ENCODE measurements at regions not wholly inside any gene's neighbourhood (a gene's known extent, or its start where the extent isn't known, plus 50 kb on each side); places are given as distances from the start of the nearest gene placed in this dataset.

- no peak for DNase-seq
- ATAC-seq, result peak; percentile 19 to 55 (median 26)
- TF ChIP-seq POLR2A (IDR thresholded peaks at IDR 0.05) (no peak), CTCF (IDR thresholded peaks at IDR 0.05) (no peak)
- no peaks in the 10 kb centered on the region for H3K4me1 ChIP-seq
- H3K9me3 ChIP-seq, result no peaks in the 10 kb centered on the region
- H3K27me3 ChIP-seq, result no peaks in the 10 kb centered on the region
- H3K27ac ChIP-seq, result no peak overlapping the region
- intact Hi-C loops (cut with DNase I), result no loop called here
- no peak overlapping the region for H3K4me3 ChIP-seq
- H3K36me3 ChIP-seq, result no peaks in the 10 kb centered on the region
- 63% methylated on average over 4 of the region's 5 CpGs for WGBS (ENCODE audit: insufficient coverage, low coverage, low lambda C conversion rate, missing lambda C conversion rate)
Observed at GRCh38 chr9:38137342-38137741, 68.3 kb upstream of the SHB start.

- ATAC-seq, result no peak
- Histone ChIP-seq H3K36me3 (no peaks in the 10 kb centered on the region), H3K4me3 (no peak overlapping the region), H3K9me3 (no peaks in the 10 kb centered on the region), H3K27me3 (no peaks in the 10 kb centered on the region), H3K4me1 (no peaks in the 10 kb centered on the region), H3K27ac (no peak overlapping the region)
- no peak for DNase-seq
- 71% methylated on average over 1 of the region's 2 CpGs for WGBS (ENCODE audit: insufficient coverage, low coverage, low lambda C conversion rate, missing lambda C conversion rate)
- TF ChIP-seq POLR2A (IDR thresholded peaks at IDR 0.05), result no peak
- no peak for TF ChIP-seq CTCF (IDR thresholded peaks at IDR 0.05)
- intact Hi-C loops (cut with DNase I), result no loop called here
Observed at GRCh38 chr9:38136386-38136785, 67.4 kb upstream of the SHB start.

- no peak overlapping the region for H3K27ac ChIP-seq
- intact Hi-C loops (cut with DNase I), result no loop called here
- 93% methylated on average over 5 of the region's 6 CpGs for WGBS (ENCODE audit: insufficient coverage, low coverage, low lambda C conversion rate, missing lambda C conversion rate)
Observed at GRCh38 chr9:38134611-38135237, 65.7 kb upstream of the SHB start.

GRCh38 chr9:38133595-38133994 lies 64.6 kb upstream of the SHB start:
- no peak for ATAC-seq
- Histone ChIP-seq H3K4me1 (no peaks in the 10 kb centered on the region), H3K27ac (no peak overlapping the region), H3K9me3 (no peaks in the 10 kb centered on the region), H3K27me3 (no peaks in the 10 kb centered on the region), H3K4me3 (no peak overlapping the region), H3K36me3 (no peaks in the 10 kb centered on the region)
- intact Hi-C loops (cut with DNase I), result no loop called here
- peak in 1 of 4 donors; percentile 3 for TF ChIP-seq CTCF (IDR thresholded peaks at IDR 0.05)
- TF ChIP-seq POLR2A (IDR thresholded peaks at IDR 0.05), result no peak
- DNase-seq, result no peak

More at GRCh38 chr9:38134611-38135237, 65.7 kb upstream of the SHB start:
- ATAC-seq (no peak), DNase-seq (no peak)
- Histone ChIP-seq H3K4me3 (no peak overlapping the region), H3K9me3 (no peaks in the 10 kb centered on the region), H3K4me1 (no peaks in the 10 kb centered on the region), H3K36me3 (no peaks in the 10 kb centered on the region), H3K27me3 (no peaks in the 10 kb centered on the region)
- TF ChIP-seq CTCF (IDR thresholded peaks at IDR 0.05) (no peak), POLR2A (IDR thresholded peaks at IDR 0.05) (no peak)

GRCh38 chr9:38132956-38133355 lies 63.9 kb upstream of the SHB start:
- TF ChIP-seq CTCF (IDR thresholded peaks at IDR 0.05) (no peak), POLR2A (IDR thresholded peaks at IDR 0.05) (no peak)
- H3K27me3 ChIP-seq, result no peaks in the 10 kb centered on the region
- no peaks in the 10 kb centered on the region for H3K9me3 ChIP-seq
- no peaks in the 10 kb centered on the region for H3K36me3 ChIP-seq
- ATAC-seq, result no peak
- WGBS (ENCODE audit: insufficient coverage, low coverage, low lambda C conversion rate, missing lambda C conversion rate), result 94% methylated on average over 5 of the region's 5 CpGs
- H3K4me1 ChIP-seq, result no peaks in the 10 kb centered on the region
- no peak overlapping the region for H3K27ac ChIP-seq
- H3K4me3 ChIP-seq, result no peak overlapping the region
- intact Hi-C loops (cut with DNase I), result no loop called here
- DNase-seq, result no peak

Measured in right lobe of liver (tissue), 6 donors.